ENCODE measurements at regions not wholly inside any gene's neighbourhood (a gene's known extent, or its start where the extent isn't known, plus 50 kb on each side); places are given as distances from the start of the nearest gene placed in this dataset.

DNA sequence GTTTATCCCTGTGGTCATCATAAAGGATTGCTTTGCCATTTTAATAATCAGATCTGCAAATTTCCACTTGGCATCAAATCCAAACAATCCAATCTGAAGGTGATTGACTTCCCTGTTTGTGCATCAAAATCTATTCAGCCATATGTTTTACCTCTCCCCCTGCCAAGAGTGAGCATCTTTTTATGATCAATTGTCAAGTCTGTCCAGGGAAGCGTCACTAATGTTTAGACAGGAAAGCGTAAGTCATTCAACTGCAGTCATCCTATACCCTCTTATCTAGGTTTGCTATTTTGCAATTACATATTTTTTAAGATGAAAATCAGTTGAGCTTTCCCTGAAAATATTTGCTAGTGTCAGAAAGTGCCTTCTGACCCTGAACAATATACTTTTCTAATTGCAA is 1224.1 kb upstream of the SEL1L start:
- TF ChIP-seq POLR2A (IDR thresholded peaks at IDR 0.05; ENCODE audit: low read depth, low read length) (no peak), POLR2AphosphoS5 (IDR thresholded peaks at IDR 0.05; ENCODE audit: low read depth, low read length) (no peak), TAF1 (IDR thresholded peaks at IDR 0.05; ENCODE audit: borderline replicate concordance, low read depth, low read length) (no peak)
